DND-41 (cell line): ENCODE measurements at regions not wholly inside any gene's neighbourhood (a gene's known extent, or its start where the extent isn't known, plus 50 kb on each side); places are given as distances from the start of the nearest gene placed in this dataset.

ENCODE experiments used
- ATAC-seq: fragments of 200-7000 bp; cut with Tn5 transposase; 3 replicates; pipeline ENCODE4 v1.9.1; 2021; ENCODE audit warnings: low read depth; ENCODE audit not compliant: insufficient read depth
- DNase-seq: peaks from one replicate; pipeline ENCODE4 v3.0.0-alpha.2; 2020
- H2AFZ ChIP-seq: 2 replicates; pipeline ENCODE4 v1.6.0; 2012; ENCODE audit warnings: low read depth, low read length
- H3K27ac ChIP-seq: 2 replicates; pipeline ENCODE4 v1.5.1; 2012; ENCODE audit warnings: low read length, inconsistent platforms
- H3K27me3 ChIP-seq: fragments of 200-600 bp; sonication (generic); 2 replicates; pipeline ENCODE4 v1.6.0; 2012; ENCODE audit warnings: low read length, mild to moderate bottlenecking, inconsistent platforms; ENCODE audit not compliant: insufficient read depth, poor library complexity
- H3K36me3 ChIP-seq: 2 replicates; pipeline ENCODE4 v1.5.1; 2012; ENCODE audit warnings: low read length, inconsistent platforms; ENCODE audit not compliant: insufficient read depth
- H3K4me1 ChIP-seq: 2 replicates; pipeline ENCODE4 v1.5.1; 2012; ENCODE audit warnings: mild to moderate bottlenecking, low read length; ENCODE audit not compliant: insufficient read depth
- H3K4me2 ChIP-seq: 2 replicates; pipeline ENCODE4 v1.6.0; 2012; ENCODE audit warnings: mild to moderate bottlenecking, moderate library complexity, low read length, inconsistent platforms; ENCODE audit not compliant: insufficient read depth
- H3K4me3 ChIP-seq, 2 experiments: fragments of 200-600 bp in 1 of 2; shearing (Covaris generic) in 1 of 2; 2 replicates each; pipeline ENCODE4 v1.5.1; 2012 to 2016; ENCODE audit warnings: inconsistent platforms in 2 of 2, low read length in 2 of 2, mild to moderate bottlenecking in 2 of 2, low read depth in 1 of 2, moderate library complexity in 1 of 2
- H3K79me2 ChIP-seq: 2 replicates; pipeline ENCODE4 v1.6.0; 2012; ENCODE audit warnings: low read length, inconsistent platforms; ENCODE audit not compliant: insufficient read depth
- H3K9ac ChIP-seq: 2 replicates; pipeline ENCODE4 v1.6.0; 2012; ENCODE audit warnings: low read depth, mild to moderate bottlenecking, inconsistent platforms, low read length, moderate library complexity
- H3K9me3 ChIP-seq: 2 replicates; pipeline ENCODE4 v1.5.1; 2012; ENCODE audit warnings: low read length, moderate library complexity, mild to moderate bottlenecking, inconsistent platforms; ENCODE audit not compliant: insufficient read depth, severe bottlenecking
- H4K20me1 ChIP-seq: 2 replicates; pipeline ENCODE4 v1.6.0; 2012; ENCODE audit warnings: low read length; ENCODE audit not compliant: insufficient read depth
- EZH2 ChIP-seq: IDR thresholded peaks from 3 replicates; pipeline ENCODE4 v1.6.1; 2012; ENCODE audit warnings: borderline replicate concordance, low read depth, mild to moderate bottlenecking, moderate library complexity, low read length, inconsistent platforms; ENCODE audit not compliant: severe bottlenecking
- TF ChIP-seq, protein P1 (sequence below): IDR thresholded peaks from 2 replicates; pipeline ENCODE4 v1.5.1; 2012; ENCODE audit warnings: borderline replicate concordance, low read length, moderate library complexity, mild to moderate bottlenecking; ENCODE audit not compliant: poor library complexity, severe bottlenecking; ENCODE audit errors: extremely low read depth

- no peaks in the 10 kb centered on the region for H4K20me1 ChIP-seq
- H3K27ac ChIP-seq = no peak overlapping the region
- H3K4me1 ChIP-seq = no peaks in the 10 kb centered on the region
- no peaks in the 10 kb centered on the region for H3K9me3 ChIP-seq
- no peak overlapping the region for H3K4me3 ChIP-seq
- H3K9ac ChIP-seq = no peak overlapping the region
- no peak overlapping the region for H2AFZ ChIP-seq
- DNase-seq = no peak
- H3K4me2 ChIP-seq = no peak overlapping the region
- no peaks in the 10 kb centered on the region for H3K79me2 ChIP-seq
- TF ChIP-seq EZH2 = no peak
- TF ChIP-seq, protein P1, sequence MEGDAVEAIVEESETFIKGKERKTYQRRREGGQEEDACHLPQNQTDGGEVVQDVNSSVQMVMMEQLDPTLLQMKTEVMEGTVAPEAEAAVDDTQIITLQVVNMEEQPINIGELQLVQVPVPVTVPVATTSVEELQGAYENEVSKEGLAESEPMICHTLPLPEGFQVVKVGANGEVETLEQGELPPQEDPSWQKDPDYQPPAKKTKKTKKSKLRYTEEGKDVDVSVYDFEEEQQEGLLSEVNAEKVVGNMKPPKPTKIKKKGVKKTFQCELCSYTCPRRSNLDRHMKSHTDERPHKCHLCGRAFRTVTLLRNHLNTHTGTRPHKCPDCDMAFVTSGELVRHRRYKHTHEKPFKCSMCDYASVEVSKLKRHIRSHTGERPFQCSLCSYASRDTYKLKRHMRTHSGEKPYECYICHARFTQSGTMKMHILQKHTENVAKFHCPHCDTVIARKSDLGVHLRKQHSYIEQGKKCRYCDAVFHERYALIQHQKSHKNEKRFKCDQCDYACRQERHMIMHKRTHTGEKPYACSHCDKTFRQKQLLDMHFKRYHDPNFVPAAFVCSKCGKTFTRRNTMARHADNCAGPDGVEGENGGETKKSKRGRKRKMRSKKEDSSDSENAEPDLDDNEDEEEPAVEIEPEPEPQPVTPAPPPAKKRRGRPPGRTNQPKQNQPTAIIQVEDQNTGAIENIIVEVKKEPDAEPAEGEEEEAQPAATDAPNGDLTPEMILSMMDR = no peak
- H3K27me3 ChIP-seq = no peaks in the 10 kb centered on the region
- no peaks in the 10 kb centered on the region for H3K36me3 ChIP-seq
- no peak for ATAC-seq
Observed at GRCh38 chr6:93918258-93918657, 498.9 kb upstream of the EPHA7 start.

- Histone ChIP-seq H3K4me1 (no peaks in the 10 kb centered on the region), H3K27ac (no peak overlapping the region), H4K20me1 (no peaks in the 10 kb centered on the region), H3K9me3 (no peaks in the 10 kb centered on the region), H3K27me3 (no peaks in the 10 kb centered on the region), H3K9ac (no peak overlapping the region), H3K4me3 (no peak overlapping the region), H2AFZ (no peak overlapping the region), H3K79me2 (no peaks in the 10 kb centered on the region), H3K36me3 (no peaks in the 10 kb centered on the region), H3K4me2 (no peak overlapping the region)
- no peak for TF ChIP-seq EZH2
- TF ChIP-seq, protein P1 = no peak
- DNase-seq (no peak), ATAC-seq (no peak)
Observed at GRCh38 chr6:93917216-93917615, 497.9 kb upstream of the EPHA7 start.

GRCh38 chr6:93916716-93917115 is 497.4 kb upstream of the EPHA7 start:
- H3K4me2 ChIP-seq = no peak overlapping the region
- no peak overlapping the region for H3K4me3 ChIP-seq
- ATAC-seq = no peak
- H2AFZ ChIP-seq = no peak overlapping the region
- H3K36me3 ChIP-seq = no peaks in the 10 kb centered on the region
- no peaks in the 10 kb centered on the region for H3K4me1 ChIP-seq
- TF ChIP-seq EZH2 = no peak
- TF ChIP-seq, protein P1 = no peak
- no peak overlapping the region for H3K9ac ChIP-seq
- no peaks in the 10 kb centered on the region for H4K20me1 ChIP-seq
- no peaks in the 10 kb centered on the region for H3K79me2 ChIP-seq
- H3K27ac ChIP-seq = no peak overlapping the region
- H3K9me3 ChIP-seq = no peaks in the 10 kb centered on the region
- H3K27me3 ChIP-seq = no peaks in the 10 kb centered on the region
- no peak for DNase-seq

- ATAC-seq (no peak), DNase-seq (no peak)
Observed at GRCh38 chr6:93915961-93916360, 496.6 kb upstream of the EPHA7 start.

More at GRCh38 chr6:93915961-93916360, 496.6 kb upstream of the EPHA7 start:
- Histone ChIP-seq H4K20me1 (no peaks in the 10 kb centered on the region), H3K9ac (no peak overlapping the region), H3K36me3 (no peaks in the 10 kb centered on the region), H2AFZ (no peak overlapping the region), H3K27ac (no peak overlapping the region), H3K4me1 (no peaks in the 10 kb centered on the region), H3K79me2 (no peaks in the 10 kb centered on the region), H3K4me3 (no peak overlapping the region), H3K9me3 (no peaks in the 10 kb centered on the region), H3K4me2 (no peak overlapping the region), H3K27me3 (no peaks in the 10 kb centered on the region)
- TF ChIP-seq, protein P1 = no peak
- no peak for TF ChIP-seq EZH2
